DND-41 (cell line): ENCODE measurements at regions not wholly inside any gene's neighbourhood (a gene's known extent, or its start where the extent isn't known, plus 50 kb on each side); places are given as distances from the start of the nearest gene placed in this dataset.

ENCODE experiments used
- ATAC-seq: fragments of 200-7000 bp; cut with Tn5 transposase; 3 replicates; pipeline ENCODE4 v1.9.1; 2021; ENCODE audit warnings: low read depth; ENCODE audit not compliant: insufficient read depth
- DNase-seq: peaks from one replicate; pipeline ENCODE4 v3.0.0-alpha.2; 2020
- H2AFZ ChIP-seq: 2 replicates; pipeline ENCODE4 v1.6.0; 2012; ENCODE audit warnings: low read depth, low read length
- H3K27ac ChIP-seq: 2 replicates; pipeline ENCODE4 v1.5.1; 2012; ENCODE audit warnings: low read length, inconsistent platforms
- H3K27me3 ChIP-seq: fragments of 200-600 bp; sonication (generic); 2 replicates; pipeline ENCODE4 v1.6.0; 2012; ENCODE audit warnings: low read length, mild to moderate bottlenecking, inconsistent platforms; ENCODE audit not compliant: insufficient read depth, poor library complexity
- H3K36me3 ChIP-seq: 2 replicates; pipeline ENCODE4 v1.5.1; 2012; ENCODE audit warnings: low read length, inconsistent platforms; ENCODE audit not compliant: insufficient read depth
- H3K4me1 ChIP-seq: 2 replicates; pipeline ENCODE4 v1.5.1; 2012; ENCODE audit warnings: mild to moderate bottlenecking, low read length; ENCODE audit not compliant: insufficient read depth
- H3K4me2 ChIP-seq: 2 replicates; pipeline ENCODE4 v1.6.0; 2012; ENCODE audit warnings: mild to moderate bottlenecking, moderate library complexity, low read length, inconsistent platforms; ENCODE audit not compliant: insufficient read depth
- H3K4me3 ChIP-seq, 2 experiments: fragments of 200-600 bp in 1 of 2; shearing (Covaris generic) in 1 of 2; 2 replicates each; pipeline ENCODE4 v1.5.1; 2012 to 2016; ENCODE audit warnings: inconsistent platforms in 2 of 2, low read length in 2 of 2, mild to moderate bottlenecking in 2 of 2, low read depth in 1 of 2, moderate library complexity in 1 of 2
- H3K79me2 ChIP-seq: 2 replicates; pipeline ENCODE4 v1.6.0; 2012; ENCODE audit warnings: low read length, inconsistent platforms; ENCODE audit not compliant: insufficient read depth
- H3K9ac ChIP-seq: 2 replicates; pipeline ENCODE4 v1.6.0; 2012; ENCODE audit warnings: low read depth, mild to moderate bottlenecking, inconsistent platforms, low read length, moderate library complexity
- H3K9me3 ChIP-seq: 2 replicates; pipeline ENCODE4 v1.5.1; 2012; ENCODE audit warnings: low read length, moderate library complexity, mild to moderate bottlenecking, inconsistent platforms; ENCODE audit not compliant: insufficient read depth, severe bottlenecking
- H4K20me1 ChIP-seq: 2 replicates; pipeline ENCODE4 v1.6.0; 2012; ENCODE audit warnings: low read length; ENCODE audit not compliant: insufficient read depth
- EZH2 ChIP-seq: IDR thresholded peaks from 3 replicates; pipeline ENCODE4 v1.6.1; 2012; ENCODE audit warnings: borderline replicate concordance, low read depth, mild to moderate bottlenecking, moderate library complexity, low read length, inconsistent platforms; ENCODE audit not compliant: severe bottlenecking
- TF ChIP-seq, protein P1 (sequence below): IDR thresholded peaks from 2 replicates; pipeline ENCODE4 v1.5.1; 2012; ENCODE audit warnings: borderline replicate concordance, low read length, moderate library complexity, mild to moderate bottlenecking; ENCODE audit not compliant: poor library complexity, severe bottlenecking; ENCODE audit errors: extremely low read depth

DNA sequence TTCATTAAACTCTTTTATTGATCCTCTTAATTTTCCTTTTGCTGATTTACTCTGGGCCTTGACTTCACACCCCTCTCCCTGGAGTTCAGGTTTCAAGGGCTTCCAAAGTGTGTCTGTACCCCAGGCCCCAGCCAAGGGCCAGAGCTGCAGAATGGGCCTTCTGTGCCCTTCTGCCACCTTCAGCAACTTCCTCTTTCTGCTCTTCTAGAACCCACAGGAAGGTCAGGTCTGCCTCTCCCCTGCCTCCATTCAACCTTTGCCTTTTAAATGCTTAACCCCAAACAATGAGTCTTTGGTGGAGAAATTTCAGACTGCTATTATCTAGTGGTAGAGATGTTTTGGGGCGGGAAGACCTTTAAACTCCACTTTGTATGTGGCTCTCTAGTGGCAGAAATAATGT lies 63.1 kb downstream of the TSN start:
- DNase-seq (no peak), ATAC-seq (no peak)
- Histone ChIP-seq H2AFZ (no peak overlapping the region), H3K4me2 (no peak overlapping the region), H3K4me3 (no peak overlapping the region), H3K9ac (no peak overlapping the region), H3K27me3 (no peaks in the 10 kb centered on the region), H3K36me3 (no peaks in the 10 kb centered on the region), H3K9me3 (no peaks in the 10 kb centered on the region), H3K4me1 (no peaks in the 10 kb centered on the region), H3K79me2 (no peaks in the 10 kb centered on the region), H3K27ac (no peak overlapping the region), H4K20me1 (no peaks in the 10 kb centered on the region)
- TF ChIP-seq EZH2 = no peak
- TF ChIP-seq, protein P1, sequence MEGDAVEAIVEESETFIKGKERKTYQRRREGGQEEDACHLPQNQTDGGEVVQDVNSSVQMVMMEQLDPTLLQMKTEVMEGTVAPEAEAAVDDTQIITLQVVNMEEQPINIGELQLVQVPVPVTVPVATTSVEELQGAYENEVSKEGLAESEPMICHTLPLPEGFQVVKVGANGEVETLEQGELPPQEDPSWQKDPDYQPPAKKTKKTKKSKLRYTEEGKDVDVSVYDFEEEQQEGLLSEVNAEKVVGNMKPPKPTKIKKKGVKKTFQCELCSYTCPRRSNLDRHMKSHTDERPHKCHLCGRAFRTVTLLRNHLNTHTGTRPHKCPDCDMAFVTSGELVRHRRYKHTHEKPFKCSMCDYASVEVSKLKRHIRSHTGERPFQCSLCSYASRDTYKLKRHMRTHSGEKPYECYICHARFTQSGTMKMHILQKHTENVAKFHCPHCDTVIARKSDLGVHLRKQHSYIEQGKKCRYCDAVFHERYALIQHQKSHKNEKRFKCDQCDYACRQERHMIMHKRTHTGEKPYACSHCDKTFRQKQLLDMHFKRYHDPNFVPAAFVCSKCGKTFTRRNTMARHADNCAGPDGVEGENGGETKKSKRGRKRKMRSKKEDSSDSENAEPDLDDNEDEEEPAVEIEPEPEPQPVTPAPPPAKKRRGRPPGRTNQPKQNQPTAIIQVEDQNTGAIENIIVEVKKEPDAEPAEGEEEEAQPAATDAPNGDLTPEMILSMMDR = no peak

DNA sequence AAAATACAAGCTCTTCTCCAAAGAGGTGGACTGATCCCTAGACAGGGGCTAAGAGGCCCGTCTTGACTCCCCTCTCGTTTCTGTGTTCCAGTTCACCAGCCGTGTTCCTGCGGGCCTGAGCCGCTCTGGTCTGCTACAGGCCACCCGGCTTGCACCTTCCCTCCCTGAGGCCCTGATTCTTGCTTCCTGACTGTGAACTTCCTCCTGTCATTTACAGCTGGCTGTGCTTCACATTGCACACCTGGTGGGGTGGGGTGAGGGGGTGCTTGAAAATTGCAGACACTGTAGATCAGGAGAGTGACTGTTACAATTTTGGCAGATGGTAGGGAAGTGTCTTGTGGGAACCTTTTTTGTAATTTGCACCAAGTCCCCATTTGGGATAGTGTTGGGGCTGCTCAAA lies 64.4 kb downstream of the TSN start:
- H3K27ac ChIP-seq = no peak overlapping the region
- H3K9me3 ChIP-seq = no peaks in the 10 kb centered on the region
- no peaks in the 10 kb centered on the region for H3K79me2 ChIP-seq
- no peaks in the 10 kb centered on the region for H4K20me1 ChIP-seq
- no peak for TF ChIP-seq EZH2
- TF ChIP-seq, protein P1 = no peak
- H3K4me1 ChIP-seq = no peaks in the 10 kb centered on the region
- no peaks in the 10 kb centered on the region for H3K36me3 ChIP-seq
- ATAC-seq (no peak), DNase-seq (no peak)
- H3K9ac ChIP-seq = no peak overlapping the region
- H2AFZ ChIP-seq = no peak overlapping the region
- no peak overlapping the region for H3K4me2 ChIP-seq
- H3K27me3 ChIP-seq = no peaks in the 10 kb centered on the region
- no peak overlapping the region for H3K4me3 ChIP-seq

DNA sequence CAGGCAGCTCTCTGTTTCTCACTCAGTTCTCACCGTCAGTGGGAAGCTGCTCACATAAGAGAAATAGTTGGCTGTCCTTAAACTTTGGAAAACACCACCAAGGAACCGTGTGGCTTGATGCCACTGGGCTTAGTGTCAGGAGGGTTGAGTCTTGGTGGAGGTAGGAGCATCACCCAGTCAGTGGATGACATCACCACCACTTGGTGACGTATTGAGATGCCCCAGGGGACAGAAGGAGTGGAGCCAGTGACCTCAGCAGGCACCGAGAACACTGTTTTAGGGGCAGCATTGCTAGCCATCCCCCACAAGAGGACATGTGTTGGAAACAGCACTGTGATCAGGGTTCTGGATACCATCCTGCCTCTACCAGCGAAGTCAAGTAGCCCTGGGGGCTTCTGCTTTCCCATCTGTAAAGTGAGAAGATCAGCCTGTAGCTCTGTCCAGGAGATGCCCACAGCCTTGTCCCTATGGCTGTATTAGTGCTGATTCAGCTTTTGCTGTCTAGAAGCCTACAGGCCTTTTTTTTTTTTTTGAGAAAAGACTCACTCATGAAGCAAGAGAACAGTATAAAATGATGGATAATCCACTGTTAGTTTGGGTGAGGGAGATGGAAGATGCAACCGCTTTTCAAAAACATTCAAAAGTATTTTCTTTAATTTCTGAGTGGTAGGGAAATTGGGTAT lies 66.2 kb downstream of the TSN start:
- no peak overlapping the region for H3K9ac ChIP-seq
- no peak overlapping the region for H3K4me2 ChIP-seq
- no peak overlapping the region for H2AFZ ChIP-seq
- no peak for ATAC-seq
- TF ChIP-seq, protein P1 = no peak
- no peak for TF ChIP-seq EZH2
- H3K36me3 ChIP-seq = no peaks in the 10 kb centered on the region
- no peaks in the 10 kb centered on the region for H3K9me3 ChIP-seq
- H3K27ac ChIP-seq = no peak overlapping the region
- no peak overlapping the region for H3K4me3 ChIP-seq
- DNase-seq = no peak
- H3K27me3 ChIP-seq = no peaks in the 10 kb centered on the region
- no peaks in the 10 kb centered on the region for H4K20me1 ChIP-seq
- H3K4me1 ChIP-seq = no peaks in the 10 kb centered on the region
- no peaks in the 10 kb centered on the region for H3K79me2 ChIP-seq
